Dermis blood vessel endothelial cell (primary cell): ENCODE measurements at regions not wholly inside any gene's neighbourhood (a gene's known extent, or its start where the extent isn't known, plus 50 kb on each side); places are given as distances from the start of the nearest gene placed in this dataset.
"Not testable (repeated sequence)": the region's sequence is repeated elsewhere in the genome, so short reads cannot be mapped to it uniquely, and the experiment has no call there.

ENCODE experiments used
- DNase-seq: peaks from one replicate; pipeline ENCODE4 v3.0.0; 2010

DNA sequence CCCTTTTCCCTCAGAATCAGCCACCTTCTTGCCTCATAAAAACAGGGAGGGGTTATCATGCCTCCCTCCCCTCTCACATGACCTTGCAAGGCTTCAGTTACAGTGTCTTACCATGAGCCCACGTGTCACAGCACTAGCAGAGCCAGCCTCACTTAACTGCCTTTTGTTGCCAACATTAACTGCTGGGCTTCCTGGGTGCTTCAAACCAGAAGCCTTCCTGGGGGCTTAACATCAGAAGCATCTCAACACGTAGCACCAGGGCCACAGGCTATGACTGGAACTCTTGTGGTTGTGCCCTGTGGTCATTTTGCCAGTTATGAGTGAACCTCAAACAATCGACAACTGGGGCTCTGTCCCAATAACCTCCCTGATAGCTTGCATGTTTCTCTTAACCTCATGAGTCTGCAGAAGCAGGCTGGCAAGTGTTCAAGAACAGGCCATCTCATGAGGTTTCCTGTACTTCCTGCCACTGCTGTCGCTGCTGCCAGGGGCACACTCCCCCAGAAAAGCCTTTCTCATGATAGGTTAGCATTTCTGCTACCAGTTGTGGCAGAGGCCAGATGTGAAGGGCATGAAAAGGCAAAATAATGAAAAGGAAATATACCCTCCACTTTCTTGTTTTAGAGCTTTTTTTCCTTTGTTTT lies 132.2 kb downstream of the GLUL start:
- DNase-seq = no peak

DNA sequence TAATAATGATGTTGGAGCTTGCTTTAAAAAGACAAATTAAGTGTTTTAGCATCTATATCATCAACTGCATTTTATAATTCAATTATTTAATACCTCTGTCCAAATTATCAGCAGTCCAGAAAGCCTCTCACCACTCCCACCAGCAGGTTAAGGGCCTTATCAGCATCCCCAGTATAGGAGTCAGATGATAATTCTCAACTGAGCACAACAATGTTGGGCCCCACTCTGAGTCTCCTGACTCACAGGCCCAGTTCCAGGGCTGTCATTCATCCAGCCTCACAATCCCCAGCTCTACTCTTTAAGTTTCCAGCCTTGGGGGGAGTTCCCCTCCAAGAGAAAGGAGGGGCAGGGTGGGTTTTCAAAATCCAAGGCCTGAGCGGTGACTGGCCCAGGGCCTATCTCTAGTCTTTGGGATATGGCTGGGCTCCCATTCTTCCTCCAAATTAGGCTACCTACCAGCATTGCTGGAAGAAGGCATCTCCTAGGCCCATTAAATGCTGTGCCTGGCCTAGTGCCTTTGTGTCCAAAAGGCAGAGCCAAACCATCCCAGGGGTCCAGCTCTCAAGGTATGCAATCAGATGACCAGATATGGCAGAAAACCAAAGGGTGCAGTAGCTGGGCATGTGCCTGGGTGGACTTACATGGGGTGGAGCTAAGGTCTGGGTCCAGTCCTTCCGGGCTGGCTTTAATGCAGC lies 134.1 kb downstream of the GLUL start:
- no peak for DNase-seq

DNA sequence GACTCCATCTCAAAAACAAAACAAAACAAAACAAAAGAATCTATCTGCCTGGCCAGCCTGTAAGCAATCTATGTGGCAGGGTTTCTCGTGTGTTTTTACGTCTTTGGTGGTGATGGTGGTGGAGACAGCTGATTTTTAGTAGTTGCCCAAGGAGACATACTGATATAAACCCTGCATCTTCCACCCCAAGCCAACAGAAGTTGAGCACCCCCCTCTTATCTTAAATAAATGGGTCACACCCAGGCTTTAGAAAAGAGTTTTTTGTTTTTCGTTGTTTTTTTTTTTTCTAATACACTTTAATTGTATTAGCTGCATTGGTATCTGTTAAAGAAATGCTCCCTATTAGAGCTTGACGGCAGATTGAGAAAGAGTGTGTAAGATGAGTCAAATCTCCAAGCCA lies 134.7 kb downstream of the GLUL start:
- DNase-seq = no peak

DNA sequence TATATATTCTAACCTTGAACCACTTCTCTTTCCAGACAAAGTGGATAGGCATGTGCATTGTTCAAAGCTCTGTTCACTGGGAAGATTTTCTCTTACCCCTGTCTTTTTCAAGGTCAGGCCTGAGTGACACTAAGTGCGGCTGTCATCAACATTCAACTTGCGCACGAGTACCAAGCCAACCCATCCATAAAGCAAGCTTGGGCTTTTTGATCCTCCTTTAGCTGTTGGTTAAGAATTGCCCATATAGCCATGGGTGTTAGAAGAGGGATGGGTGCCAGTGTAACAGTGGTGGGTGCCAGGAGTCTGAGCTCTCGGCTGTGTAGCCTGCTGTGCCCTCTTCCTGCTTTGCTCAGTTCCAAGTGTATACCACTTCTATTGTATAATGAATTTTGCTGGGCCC lies 136.1 kb downstream of the GLUL start:
- no peak for DNase-seq

DNA sequence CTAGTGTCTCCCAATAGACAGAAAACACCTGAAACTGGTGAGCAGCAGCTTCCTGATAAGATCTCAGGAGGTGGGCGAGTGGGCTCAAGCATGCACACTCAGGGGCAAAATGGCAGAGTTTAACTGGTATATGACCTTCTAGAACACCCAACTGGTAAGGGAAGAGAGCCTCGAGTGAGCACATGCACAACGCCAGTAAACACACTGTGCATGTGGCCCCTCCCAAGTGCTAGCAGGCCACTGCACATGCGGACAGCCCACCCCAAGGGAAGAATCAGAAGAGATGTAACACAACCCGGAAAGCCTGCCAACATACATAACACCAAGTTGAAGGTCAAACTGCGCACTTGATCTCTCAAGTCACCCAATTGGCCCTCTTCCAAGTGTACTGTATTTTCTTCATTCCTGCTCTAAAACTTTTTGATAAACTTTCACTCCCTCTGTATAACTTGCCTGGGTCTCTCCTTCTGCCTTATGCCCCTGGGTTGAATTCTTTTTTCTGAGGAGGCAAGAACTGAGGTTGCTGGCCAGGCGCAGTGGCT lies 138.2 kb downstream of the GLUL start:
- DNase-seq = no peak

DNA sequence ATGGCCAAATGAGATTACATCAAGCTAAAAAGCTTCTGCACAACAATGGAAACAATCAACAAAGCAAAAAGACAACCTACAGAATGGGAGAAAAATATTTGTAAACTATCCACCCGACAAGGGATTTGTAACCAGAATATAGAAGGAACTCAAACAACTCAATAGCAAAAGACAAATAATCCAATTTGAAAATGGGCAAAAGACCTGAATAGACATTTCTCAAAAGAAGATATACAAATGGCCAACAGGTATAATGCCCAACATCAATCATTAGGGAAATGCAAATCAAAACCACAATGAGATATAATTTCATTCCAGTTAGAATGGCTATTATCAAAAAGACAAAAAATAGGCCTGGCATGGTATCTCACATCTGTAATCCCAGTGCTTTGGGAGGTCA lies 140.0 kb downstream of the GLUL start:
- no peak for DNase-seq

DNA sequence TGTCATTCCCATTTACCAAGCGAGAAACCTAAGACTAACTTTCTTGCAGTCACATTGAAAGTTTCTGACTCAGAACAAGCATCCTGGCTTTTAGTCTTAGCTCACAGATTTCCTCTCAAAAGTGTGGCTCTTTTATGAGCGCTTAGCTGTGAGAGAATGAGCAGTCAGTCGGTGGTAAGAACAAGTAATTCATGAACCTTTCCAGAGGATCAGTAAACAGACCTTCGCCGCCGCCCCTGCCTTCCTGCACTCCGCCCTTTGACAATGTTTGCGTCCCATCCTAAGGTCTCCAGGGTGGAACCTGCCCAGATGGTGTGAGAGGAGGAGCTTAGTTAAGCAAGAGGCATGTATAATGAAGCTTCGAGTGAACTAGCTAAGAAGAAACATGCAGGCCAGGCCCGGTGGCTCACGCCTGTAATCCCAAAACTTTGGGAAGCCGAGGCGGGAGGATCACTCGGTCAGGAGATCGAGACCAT lies 142.4 kb downstream of the GLUL start:
- DNase-seq = no peak

DNA sequence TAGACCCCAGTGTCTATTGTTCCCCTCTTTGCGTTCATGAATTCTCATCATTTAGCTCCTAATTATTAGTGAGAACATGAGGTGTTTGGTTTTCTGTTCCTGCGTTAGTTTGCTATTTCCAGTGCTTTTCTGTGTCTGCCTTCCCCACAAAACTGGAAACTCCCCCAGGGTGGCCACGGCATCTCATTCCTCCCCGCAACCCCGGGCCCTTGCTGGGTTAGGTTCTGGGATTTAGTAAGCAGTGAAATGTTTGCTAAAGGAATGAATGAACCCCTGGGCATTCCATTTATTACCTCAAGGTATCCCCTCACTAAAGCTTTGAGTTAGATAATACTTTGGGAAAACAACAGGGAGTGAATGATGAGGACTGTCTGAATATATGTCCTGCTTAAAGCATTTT lies 142.9 kb downstream of the GLUL start:
- DNase-seq = no peak

DNA sequence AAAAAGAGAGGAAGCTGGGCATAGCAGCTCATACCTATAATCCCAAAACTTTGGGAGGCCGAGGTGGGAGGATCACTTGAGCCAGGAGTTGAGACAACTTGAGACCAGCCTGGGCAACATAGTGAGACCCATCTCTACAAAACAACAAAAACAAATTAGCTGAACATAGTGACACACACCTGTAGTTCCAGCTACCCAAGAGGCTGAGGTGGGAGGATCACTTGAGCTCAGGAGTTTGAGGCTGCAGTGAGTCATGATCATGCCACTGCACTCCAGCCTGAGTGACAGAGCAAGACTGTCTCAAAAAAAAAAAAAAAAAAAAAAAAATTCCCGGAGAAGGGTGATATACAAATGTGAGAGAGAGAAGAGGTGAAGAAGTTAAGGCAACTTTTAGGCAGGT lies 143.8 kb downstream of the GLUL start:
- DNase-seq = not testable (repeated sequence)

DNA sequence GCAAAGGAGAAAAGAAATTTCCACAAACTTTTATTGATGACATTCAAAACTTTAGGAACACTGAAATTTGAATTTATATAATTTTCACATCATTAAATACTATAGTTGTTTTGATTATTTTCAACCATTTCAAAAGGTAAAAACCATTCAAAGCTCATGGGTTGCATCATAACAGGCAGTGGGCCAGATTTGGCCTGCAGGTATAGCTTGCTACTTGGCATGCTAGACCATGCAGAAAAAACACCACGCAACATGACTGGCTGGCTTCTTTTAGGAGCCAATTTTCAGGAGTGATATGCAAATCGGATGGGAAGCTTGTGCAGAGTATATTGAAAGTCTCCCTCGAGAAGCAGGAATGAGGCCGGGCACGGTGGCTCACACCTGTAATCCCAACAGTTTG lies 144.8 kb downstream of the GLUL start:
- no peak for DNase-seq

DNA sequence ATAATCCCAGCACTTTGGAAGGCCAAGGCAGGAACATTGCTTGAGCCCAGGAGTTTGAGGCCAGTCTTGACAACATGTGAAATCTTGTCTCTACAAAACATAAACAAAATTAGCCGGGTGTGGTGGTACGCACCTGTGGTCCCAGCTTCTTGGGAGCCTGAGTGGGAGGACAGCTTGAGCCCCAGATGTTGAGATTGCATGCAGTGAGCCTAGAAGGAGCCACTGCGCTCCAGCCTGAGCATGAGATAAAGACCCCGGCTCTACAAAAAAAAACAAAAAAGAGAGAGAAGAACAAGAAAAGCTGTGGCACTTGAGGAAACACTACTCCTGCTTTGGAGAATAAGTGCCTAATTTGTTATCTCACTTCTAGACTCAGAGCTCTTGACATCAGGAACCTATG lies 146.6 kb downstream of the GLUL start:
- no peak for DNase-seq

DNA sequence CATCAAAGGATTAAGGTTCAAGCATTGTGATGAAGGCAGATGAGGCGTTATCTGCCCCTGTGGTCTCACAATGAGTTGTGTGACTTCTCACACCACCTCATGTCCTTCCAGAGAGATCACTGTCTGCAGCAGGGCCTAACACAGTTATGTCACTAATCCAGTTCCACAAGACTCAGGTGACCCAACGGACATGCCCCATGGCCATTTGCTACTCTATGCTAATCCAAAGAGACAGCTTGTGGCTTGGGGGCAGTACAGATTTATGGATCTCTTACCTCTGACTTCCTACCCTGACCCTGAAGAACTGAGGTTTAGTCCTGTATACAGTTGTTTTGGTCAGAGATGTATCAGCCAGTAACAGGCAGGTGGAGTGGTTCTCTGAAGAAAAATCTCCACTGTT lies 147.1 kb downstream of the GLUL start:
- DNase-seq = no peak

DNA sequence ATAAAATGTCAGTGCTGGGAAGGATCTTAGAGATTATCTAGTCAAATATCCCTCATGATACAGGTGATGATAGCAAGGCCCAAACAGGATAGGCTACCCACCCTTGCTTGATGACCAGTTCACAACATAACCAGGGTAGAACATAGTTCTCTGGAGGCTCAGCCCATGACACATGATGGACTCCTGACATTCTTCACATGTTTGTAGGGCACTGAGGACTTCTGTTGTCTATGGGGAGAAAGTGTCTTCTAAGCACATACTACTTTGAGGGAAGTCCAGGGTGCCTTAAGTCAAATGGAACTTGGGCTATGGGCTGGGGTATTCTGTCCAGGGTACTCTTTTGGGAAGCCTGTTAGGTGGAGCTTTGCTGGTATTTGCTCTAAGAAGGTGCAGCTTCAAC lies 148.9 kb downstream of the GLUL start:
- no peak for DNase-seq

DNA sequence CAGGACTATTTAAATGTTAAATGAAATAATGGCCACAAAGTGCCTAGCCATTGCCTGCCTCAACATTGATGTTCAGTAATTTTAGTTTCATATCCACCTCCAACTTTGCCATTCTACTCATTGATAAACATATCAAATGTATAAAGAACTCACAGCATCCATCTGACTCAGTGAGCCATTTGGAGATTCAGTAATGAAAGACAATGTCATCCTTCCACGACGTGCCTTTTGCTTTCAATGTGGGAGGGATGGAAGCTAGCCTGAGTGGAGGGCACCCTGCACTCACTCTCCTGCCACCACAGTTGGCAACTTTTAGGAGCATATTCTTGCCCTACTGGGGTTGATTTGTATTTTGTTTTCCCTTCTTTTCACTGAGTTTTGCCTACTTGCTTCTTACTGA lies 151.5 kb downstream of the GLUL start:
- DNase-seq = no peak

DNA sequence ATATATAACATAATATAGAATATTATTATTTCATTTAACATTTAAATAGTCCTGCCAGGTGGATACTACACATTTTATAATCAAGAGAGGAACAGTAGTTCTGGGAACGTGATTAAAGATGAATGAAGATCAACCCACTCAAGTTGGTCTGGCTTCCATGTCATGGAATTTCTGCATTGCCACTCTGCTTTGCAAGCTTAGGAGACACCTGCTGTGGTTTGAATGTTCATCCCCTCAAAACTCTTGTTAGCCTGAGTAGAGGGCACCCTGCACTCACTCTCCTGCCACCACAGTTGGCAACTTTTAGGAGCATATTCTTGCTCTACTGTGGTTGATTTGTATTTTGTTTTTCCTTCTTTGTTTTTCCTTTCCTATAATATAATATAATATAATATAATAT lies 153.2 kb downstream of the GLUL start:
- DNase-seq = no peak

DNA sequence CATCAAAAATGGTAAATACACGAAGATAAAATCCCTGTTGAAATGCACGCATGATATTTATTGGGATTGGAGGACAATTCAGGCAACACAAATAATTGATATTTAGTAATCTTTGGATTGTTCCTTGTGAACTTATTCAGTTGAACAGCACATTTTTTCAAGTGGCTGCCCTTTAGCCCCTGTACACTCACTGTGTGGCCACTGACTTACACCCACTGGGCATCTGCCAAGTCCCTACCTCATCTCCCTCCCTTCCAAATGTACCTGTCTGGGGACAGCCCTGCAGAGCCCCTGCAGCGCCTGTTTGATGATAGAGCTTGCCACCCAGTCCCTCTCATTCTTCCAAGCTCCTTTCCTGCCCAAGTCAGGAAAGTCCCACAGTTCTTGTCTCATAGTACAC lies 154.3 kb downstream of the GLUL start:
- DNase-seq = no peak

DNA sequence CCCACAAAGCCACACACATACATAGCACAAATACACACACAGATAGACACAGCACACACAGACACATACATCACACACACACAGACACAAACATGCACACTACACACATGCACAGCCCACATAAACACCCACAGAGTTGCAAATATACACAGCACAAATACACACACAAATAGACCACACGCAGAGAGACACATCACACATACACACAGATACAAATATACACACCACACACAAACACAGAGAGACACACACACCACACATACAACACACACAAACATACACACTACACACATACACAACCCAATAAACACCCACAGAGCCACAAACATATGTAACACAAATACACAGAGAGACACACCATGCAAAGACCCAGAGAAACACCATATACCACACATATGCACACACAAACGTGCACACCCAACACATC lies 154.9 kb downstream of the GLUL start:
- DNase-seq = no peak

DNA sequence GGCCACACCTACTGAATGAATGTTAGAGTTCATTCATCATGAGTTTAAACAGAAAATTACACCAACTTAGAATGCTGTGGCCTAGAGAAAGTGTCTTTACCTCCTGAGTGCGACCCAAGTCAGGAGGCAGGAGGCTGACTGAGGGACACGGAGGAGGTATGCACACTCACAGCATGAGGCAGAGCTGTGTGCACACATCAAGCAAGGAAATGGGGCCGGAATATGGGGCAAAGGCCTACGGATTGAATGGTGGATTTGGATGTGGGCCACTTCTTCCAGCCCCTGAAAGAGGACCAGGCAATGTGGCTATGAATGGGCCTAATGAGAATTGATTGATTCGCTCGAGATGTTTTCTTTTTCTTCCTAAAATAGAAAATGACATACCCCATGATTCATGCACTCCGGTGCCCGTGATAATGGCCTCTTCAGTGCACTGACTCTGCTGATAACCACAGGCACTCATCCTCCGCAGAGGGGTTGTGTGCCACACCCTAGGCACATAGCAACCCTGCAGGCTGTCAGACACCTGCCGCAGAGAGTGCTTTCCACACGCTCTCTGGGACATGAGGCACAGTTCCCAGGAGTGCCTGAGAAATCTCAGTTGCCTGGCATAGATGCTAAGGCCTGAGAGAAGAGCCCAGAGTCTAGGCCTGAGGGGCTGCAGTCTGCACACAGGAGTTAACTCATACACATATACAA lies 155.5 kb downstream of the GLUL start:
- DNase-seq = no peak

DNA sequence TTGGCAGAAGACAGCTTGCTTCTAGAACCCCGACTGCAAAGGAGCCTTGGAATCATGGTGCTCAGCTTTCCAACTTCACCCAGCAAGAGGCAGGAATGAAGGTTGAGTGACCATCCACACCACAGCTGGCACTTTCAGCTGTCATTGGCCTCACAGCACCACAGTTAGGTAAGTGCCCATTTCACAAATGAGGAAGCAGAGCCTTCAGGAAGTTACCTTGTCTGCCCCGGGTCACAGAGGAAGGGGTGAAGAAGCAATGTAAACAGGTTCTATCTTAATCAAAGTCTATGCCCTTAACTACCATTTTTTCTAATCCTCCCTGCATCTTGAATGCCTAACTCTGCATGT lies 156.0 kb downstream of the GLUL start:
- no peak for DNase-seq

DNA sequence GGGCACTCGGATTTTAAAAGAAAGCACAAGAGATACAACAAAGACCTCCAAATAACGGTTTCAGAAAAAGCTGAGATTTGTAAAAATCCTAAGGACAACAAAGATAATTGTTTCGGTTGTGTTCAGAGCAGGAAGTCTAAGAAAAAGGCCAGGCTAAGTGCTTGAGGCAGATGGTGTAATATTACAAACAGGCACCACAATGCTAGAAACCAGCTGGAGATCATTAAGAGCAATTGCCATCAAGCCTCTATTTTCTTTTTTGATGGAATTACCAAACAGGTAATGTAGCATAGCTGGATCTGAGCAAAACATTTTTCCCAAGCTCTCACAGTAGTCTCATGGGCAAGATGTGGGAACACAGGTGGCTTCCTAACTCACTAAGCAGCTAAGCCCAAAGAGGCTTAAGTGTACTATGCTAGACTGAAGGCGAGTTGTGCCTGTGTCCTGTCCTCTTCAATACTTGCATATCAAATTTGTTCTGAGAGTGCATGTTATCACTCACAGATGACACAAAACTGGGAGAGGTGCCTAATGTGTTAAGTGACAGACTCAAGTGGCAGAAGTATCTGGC lies 161.6 kb downstream of the GLUL start:
- DNase-seq = no peak

DNA sequence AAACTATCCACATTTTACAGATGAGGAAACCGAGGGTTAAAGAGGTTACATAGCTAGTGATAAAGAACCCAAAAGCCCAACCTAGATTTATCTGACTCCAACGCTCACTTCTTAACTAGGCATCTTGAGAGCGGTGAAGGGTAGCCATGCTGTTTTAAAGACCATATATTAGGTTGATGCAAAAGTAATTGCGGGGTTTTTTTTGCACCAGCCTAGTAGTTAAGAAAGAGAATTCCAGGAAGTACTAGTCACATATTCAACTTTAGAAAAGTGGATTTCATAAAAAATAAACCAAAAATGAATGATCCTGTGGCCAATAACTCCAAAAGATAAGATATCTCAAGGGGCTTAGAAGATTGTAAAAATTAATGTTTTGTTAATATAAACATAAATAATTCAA lies 162.1 kb downstream of the GLUL start:
- DNase-seq = no peak

DNA sequence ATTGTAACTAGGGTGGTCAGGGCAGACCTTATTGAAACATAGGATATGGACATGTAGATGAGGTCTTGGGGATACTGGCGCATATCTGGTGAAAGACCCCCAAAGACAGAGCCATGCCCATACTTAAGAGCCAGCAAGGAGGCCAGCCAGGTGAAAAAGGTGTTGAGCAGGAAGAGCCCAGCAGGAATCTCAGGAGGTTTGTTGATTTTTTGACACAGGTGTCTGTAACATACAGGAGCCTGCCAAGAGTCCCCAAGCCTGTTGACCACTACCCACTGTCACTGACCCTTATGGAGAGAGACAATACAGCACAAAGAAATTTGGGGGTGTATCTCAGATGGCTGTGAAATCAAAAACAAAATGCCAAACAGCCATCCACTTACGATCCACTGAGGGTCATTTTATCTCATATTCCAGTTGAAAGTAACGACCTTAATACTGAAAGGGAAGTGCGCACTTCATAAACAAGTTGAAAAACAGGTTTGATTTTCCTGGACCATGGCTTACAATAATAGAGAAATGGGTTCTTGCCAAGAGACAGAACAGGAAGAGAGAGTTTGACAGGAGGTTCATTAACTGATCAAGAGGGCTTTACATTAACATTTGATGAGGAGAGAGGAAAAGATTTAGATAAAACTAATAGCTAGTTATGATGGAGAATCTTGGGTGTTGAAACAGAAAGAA lies 163.6 kb downstream of the GLUL start:
- peak; percentile 9 for DNase-seq

DNA sequence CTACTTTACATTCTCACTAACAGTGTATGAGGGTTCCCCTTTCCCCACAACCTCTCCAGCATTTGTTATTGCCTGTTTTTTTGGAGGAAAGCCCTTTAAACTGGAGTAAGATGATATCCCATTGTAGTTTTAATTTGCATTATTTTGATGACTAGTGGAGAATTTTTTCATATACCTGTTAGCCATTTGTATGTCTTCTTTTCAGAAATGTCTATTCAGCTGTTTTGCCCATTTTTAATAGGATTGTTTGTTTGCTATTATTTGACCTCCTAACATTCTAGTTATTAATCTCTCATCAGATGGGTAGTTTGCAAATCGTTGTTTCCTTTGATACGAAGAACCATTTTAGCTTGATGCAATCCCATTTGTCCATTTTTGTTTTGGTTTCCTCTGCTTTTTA lies 165.0 kb downstream of the GLUL start:
- no peak for DNase-seq
